IMR-90 (cell line): ENCODE measurements at regions not wholly inside any gene's neighbourhood (a gene's known extent, or its start where the extent isn't known, plus 50 kb on each side); places are given as distances from the start of the nearest gene placed in this dataset.

Experiments used
- BHLHE40 ChIP-seq: fragments of 150-350 bp; IDR thresholded peaks from 2 replicates; pipeline ENCODE4 v1.6.1; 2016; ENCODE audit warnings: mild to moderate bottlenecking, low read depth, low read length
- CTCF ChIP-seq: conservative IDR thresholded peaks from 2 replicates; pipeline ENCODE4 v1.5.1; 2012; ENCODE audit warnings: mild to moderate bottlenecking, low read depth, low read length, improper control_type of control experiment
- FOS ChIP-seq: fragments of 150-350 bp; IDR thresholded peaks from 2 replicates; pipeline ENCODE4 v1.6.1; 2016; ENCODE audit warnings: low read depth, low read length
- MAZ ChIP-seq: IDR thresholded peaks from 2 replicates; pipeline ENCODE4 v1.6.1; 2012; ENCODE audit warnings: low read depth, mild to moderate bottlenecking, low read length, improper control_type of control experiment, moderate library complexity, borderline replicate concordance
- MXI1 ChIP-seq: IDR thresholded peaks from 2 replicates; pipeline ENCODE4 v1.6.1; 2012; ENCODE audit warnings: low read depth, mild to moderate bottlenecking, low read length, moderate library complexity, borderline replicate concordance
- NFE2L2 ChIP-seq: fragments of 150-350 bp; IDR thresholded peaks from 2 replicates; pipeline ENCODE4 v1.6.1; 2016; ENCODE audit warnings: low read depth, mild to moderate bottlenecking, low read length
- POLR2A ChIP-seq: IDR thresholded peaks from 2 replicates; pipeline ENCODE4 v1.6.1; 2012; ENCODE audit warnings: mild to moderate bottlenecking, low read depth, low read length
- RAD21 ChIP-seq: IDR thresholded peaks from 2 replicates; pipeline ENCODE4 v1.6.1; 2012; ENCODE audit warnings: low read length, improper control_type of control experiment
- RCOR1 ChIP-seq: IDR thresholded peaks from 2 replicates; pipeline ENCODE4 v1.6.1; 2012; ENCODE audit warnings: mild to moderate bottlenecking, low read length, improper control_type of control experiment; ENCODE audit not compliant: insufficient replicate concordance
- RFX5 ChIP-seq: IDR thresholded peaks from 2 replicates; pipeline ENCODE4 v1.8.0; 2012; ENCODE audit warnings: low read depth, mild to moderate bottlenecking, low read length, moderate library complexity
- TF ChIP-seq, protein P1 (sequence below): fragments of 150-350 bp; IDR thresholded peaks from 2 replicates; pipeline ENCODE4 v1.6.1; 2017; ENCODE audit warnings: mild to moderate bottlenecking, antibody characterized with exemption, low read length, low read depth

DNA sequence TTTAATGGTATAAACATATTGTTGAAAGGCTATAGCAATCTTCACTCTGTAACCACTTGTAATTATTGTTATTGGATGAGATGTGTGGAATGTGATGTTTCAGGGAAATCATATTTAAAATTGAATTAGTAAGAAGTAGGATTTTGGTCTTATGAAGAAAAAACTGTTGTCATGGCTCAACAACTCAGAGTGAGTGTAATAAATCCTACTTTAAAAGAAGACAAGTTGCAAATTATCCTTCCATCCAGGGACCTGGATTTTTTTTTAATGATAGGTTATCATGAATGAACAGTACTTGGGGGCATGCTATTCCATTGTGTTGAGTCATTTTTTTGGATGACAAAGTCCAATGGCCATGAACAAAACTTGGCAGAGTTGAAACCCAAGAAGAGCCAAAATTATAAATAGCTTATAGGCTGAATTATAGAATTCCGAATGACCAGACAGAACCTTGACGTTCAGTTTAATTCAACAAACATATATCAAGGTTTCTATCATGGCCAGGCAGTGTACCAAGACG lies 625.5 kb upstream of the ZNF717 start:
- no peak for TF ChIP-seq CTCF
- TF ChIP-seq RAD21 = no peak
- no peak for TF ChIP-seq POLR2A
- TF ChIP-seq MXI1 = no peak
- TF ChIP-seq, protein P1, sequence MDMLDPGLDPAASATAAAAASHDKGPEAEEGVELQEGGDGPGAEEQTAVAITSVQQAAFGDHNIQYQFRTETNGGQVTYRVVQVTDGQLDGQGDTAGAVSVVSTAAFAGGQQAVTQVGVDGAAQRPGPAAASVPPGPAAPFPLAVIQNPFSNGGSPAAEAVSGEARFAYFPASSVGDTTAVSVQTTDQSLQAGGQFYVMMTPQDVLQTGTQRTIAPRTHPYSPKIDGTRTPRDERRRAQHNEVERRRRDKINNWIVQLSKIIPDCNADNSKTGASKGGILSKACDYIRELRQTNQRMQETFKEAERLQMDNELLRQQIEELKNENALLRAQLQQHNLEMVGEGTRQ = no peak
- no peak for TF ChIP-seq FOS
- no peak for TF ChIP-seq BHLHE40
- TF ChIP-seq MAZ = no peak
- TF ChIP-seq RFX5 = no peak
- TF ChIP-seq NFE2L2 = no peak
- no peak for TF ChIP-seq RCOR1
